ENCODE measurements at regions not wholly inside any gene's neighbourhood (a gene's known extent, or its start where the extent isn't known, plus 50 kb on each side); places are given as distances from the start of the nearest gene placed in this dataset.
A peak's percentile ranks its signal among the peaks of the same experiment; 100 is the strongest.

- H3K27me3 ChIP-seq (ENCODE audit: insufficient read depth, low read length), result no peaks in the 10 kb centered on the region
- no peak overlapping the region for H3K4ac ChIP-seq (ENCODE audit: low read depth, low read length)
- no peak overlapping the region for H2BK20ac ChIP-seq (ENCODE audit: low read depth, low read length, poor library complexity, severe bottlenecking)
- H2BK120ac ChIP-seq (ENCODE audit: low read depth, low read length, poor library complexity, severe bottlenecking), result no peak overlapping the region
- Mint-ChIP-seq H3K9me3 (peaks cover 12 to 14% of the 10 kb centered on the region in 2 experiments), H3K4me3 (no peak overlapping the region), H3K36me3 (ENCODE audit: insufficient read depth in 1 of 3, low read depth in 3 of 3) (peaks cover 6 to 17% (median 6%) of the 10 kb centered on the region in 3 experiments; a peak in 6 of 7 replicates), H3K27me3 (ENCODE audit: low read depth) (no peaks in the 10 kb centered on the region; the same call in 1 of the 2 replicates), H3K4me1 (peaks cover 2 to 6% of the 10 kb centered on the region in 2 experiments; a peak in 2 of 4 replicates), H3K27ac (no peak overlapping the region)
- no peaks in the 10 kb centered on the region for H4K20me1 ChIP-seq (ENCODE audit: control insufficient read depth, insufficient read depth, insufficient read length)
- H4K8ac ChIP-seq (replicated peaks; ENCODE audit: insufficient read length, low read depth, low read length), result no peak overlapping the region
- no peak overlapping the region for H3K4me2 ChIP-seq (ENCODE audit: insufficient read depth, insufficient read length, low read length)
- DNase-seq, result no peak
- H3T11ph ChIP-seq (ENCODE audit: low read length), result no peak overlapping the region
- no peak overlapping the region for H2AFZ ChIP-seq (ENCODE audit: low read length)
- H3K56ac ChIP-seq (ENCODE audit: insufficient read length, low read depth, low read length), result no peak overlapping the region
- H2BK15ac ChIP-seq (ENCODE audit: low read depth, low read length), result no peak overlapping the region
- no peak overlapping the region for H3K18ac ChIP-seq (ENCODE audit: insufficient read length, low read depth, low read length)
- H3K79me1 ChIP-seq (ENCODE audit: insufficient read depth, low read depth, low read length, poor library complexity, severe bottlenecking), result no peaks in the 10 kb centered on the region
- no peak overlapping the region for H4K91ac ChIP-seq (ENCODE audit: insufficient read length, low read depth, low read length)
- H3K9me3 ChIP-seq (ENCODE audit: control insufficient read depth, low read depth, low read length), result no peaks in the 10 kb centered on the region
- 100% methylated on average over 1 of the region's 2 CpGs for WGBS (ENCODE audit: extremely low coverage, insufficient read length, low lambda C conversion rate)
- H3K23me2 ChIP-seq (ENCODE audit: insufficient read length, low read depth, low read length, poor library complexity, severe bottlenecking), result no peaks in the 10 kb centered on the region
- H3K4me1 ChIP-seq (ENCODE audit: insufficient read depth, low read length), result no peaks in the 10 kb centered on the region
- H3K79me2 ChIP-seq (ENCODE audit: insufficient read depth, low read length), result no peaks in the 10 kb centered on the region
- no peak overlapping the region for H3K14ac ChIP-seq (ENCODE audit: insufficient read depth, low read length)
- no peak overlapping the region for H3K23ac ChIP-seq (ENCODE audit: insufficient read length, low read depth, low read length)
- H2BK5ac ChIP-seq (ENCODE audit: insufficient read length, low read length), result no peak overlapping the region
- H3K27ac ChIP-seq (ENCODE audit: insufficient read length, low read depth, low read length), result no peak overlapping the region
- H2AK5ac ChIP-seq (ENCODE audit: insufficient read length, low read length), result no peak overlapping the region
- peak; percentile 85 for TF ChIP-seq CTCF (conservative IDR thresholded peaks at IDR 0.05)
- no peak overlapping the region for H3K9ac ChIP-seq (ENCODE audit: extremely low read depth, insufficient read length, low read length)
- no peak overlapping the region for H4K5ac ChIP-seq (ENCODE audit: insufficient read length, low read depth, low read length)
- H2BK12ac ChIP-seq (ENCODE audit: insufficient read length, low read depth, low read length), result no peak overlapping the region
These were observed 556.3 kb upstream of the ARGLU1 start for GRCh38 chr13:107124129-107124718.

Measured in H9 (cell line).